Hepatocyte (in vitro differentiated cells): ENCODE measurements at regions not wholly inside any gene's neighbourhood (a gene's known extent, or its start where the extent isn't known, plus 50 kb on each side); places are given as distances from the start of the nearest gene placed in this dataset.

Source experiments
- DNase-seq: peaks from one replicate; pipeline ENCODE4 v3.0.0-alpha.2; 2016; ENCODE audit warnings: low spot score
- H2AFZ ChIP-seq: fragments of 200-600 bp; sonication (generic); 2 replicates; pipeline ENCODE4 v1.6.0; 2016; ENCODE audit warnings: antibody characterized with exemption, mild to moderate bottlenecking
- H3K27ac ChIP-seq: fragments of 200-600 bp; sonication (generic); 2 replicates; pipeline ENCODE4 v1.5.1; 2016; ENCODE audit warnings: mild to moderate bottlenecking
- H3K27me3 ChIP-seq: fragments of 200-600 bp; sonication (generic); 2 replicates; pipeline ENCODE4 v1.6.1; 2016
- H3K36me3 ChIP-seq: fragments of 200-600 bp; sonication (generic); replicated peaks from 2 replicates; pipeline ENCODE4 v1.5.1; 2016; ENCODE audit warnings: low read depth; ENCODE audit not compliant: insufficient read depth
- H3K4me1 ChIP-seq: fragments of 200-600 bp; sonication (generic); 2 replicates; pipeline ENCODE4 v1.5.1; 2016; ENCODE audit warnings: mild to moderate bottlenecking, moderate library complexity; ENCODE audit not compliant: insufficient read depth
- H3K4me2 ChIP-seq: fragments of 200-600 bp; sonication (generic); 2 replicates; pipeline ENCODE4 v1.6.0; 2016
- H3K4me3 ChIP-seq: fragments of 200-600 bp; sonication (generic); 2 replicates; pipeline ENCODE4 v1.5.1; 2016; ENCODE audit warnings: mild to moderate bottlenecking
- H3K79me2 ChIP-seq: fragments of 200-600 bp; sonication (generic); 2 replicates; pipeline ENCODE4 v1.6.0; 2017; ENCODE audit warnings: mild to moderate bottlenecking
- H3K9me2 ChIP-seq: fragments of 200-600 bp; sonication (generic); replicated peaks from 2 replicates; pipeline ENCODE4 v1.6.0; 2017; ENCODE audit warnings: mild to moderate bottlenecking; ENCODE audit not compliant: insufficient read depth
- H3K9me3 ChIP-seq: fragments of 200-600 bp; sonication (generic); 2 replicates; pipeline ENCODE4 v1.5.1; 2016; ENCODE audit warnings: low read depth, mild to moderate bottlenecking
- H4K20me1 ChIP-seq: fragments of 200-600 bp; sonication (generic); 2 replicates; pipeline ENCODE4 v1.6.0; 2016; ENCODE audit warnings: mild to moderate bottlenecking; ENCODE audit not compliant: insufficient read depth, poor library complexity, severe bottlenecking
- EZH2 ChIP-seq: fragments of 200-600 bp; sonication (generic); IDR thresholded peaks from 2 replicates; pipeline ENCODE4 v1.6.1; 2016; ENCODE audit warnings: antibody characterized with exemption, mild to moderate bottlenecking, borderline replicate concordance
- EZH2phosphoT487 ChIP-seq: fragments of 200-600 bp; sonication (generic); IDR thresholded peaks from one replicate; pipeline ENCODE4 v1.6.1; 2018; ENCODE audit warnings: antibody characterized with exemption, mild to moderate bottlenecking, low read depth, moderate library complexity; ENCODE audit not compliant: unreplicated experiment, severe bottlenecking
- WGBS: methylation state at CpG from one replicate; pipeline ENCODE4 v1.1.6; 2016; ENCODE audit warnings: low lambda C conversion rate; ENCODE audit errors: missing lambda C conversion rate; 5-methylcytosine and 5-hydroxymethylcytosine counted together
- TF ChIP-seq, protein P1 (sequence below): fragments of 200-600 bp; sonication (generic); IDR thresholded peaks from 2 replicates; pipeline ENCODE4 v1.5.1; 2016; ENCODE audit warnings: antibody characterized with exemption, mild to moderate bottlenecking; ENCODE audit not compliant: poor library complexity

- H3K27me3 ChIP-seq, result no peaks in the 10 kb centered on the region
- peak overlapping the region; percentile 87 for H3K27ac ChIP-seq
- TF ChIP-seq EZH2 (no peak), EZH2phosphoT487 (no peak)
- TF ChIP-seq, protein P1, sequence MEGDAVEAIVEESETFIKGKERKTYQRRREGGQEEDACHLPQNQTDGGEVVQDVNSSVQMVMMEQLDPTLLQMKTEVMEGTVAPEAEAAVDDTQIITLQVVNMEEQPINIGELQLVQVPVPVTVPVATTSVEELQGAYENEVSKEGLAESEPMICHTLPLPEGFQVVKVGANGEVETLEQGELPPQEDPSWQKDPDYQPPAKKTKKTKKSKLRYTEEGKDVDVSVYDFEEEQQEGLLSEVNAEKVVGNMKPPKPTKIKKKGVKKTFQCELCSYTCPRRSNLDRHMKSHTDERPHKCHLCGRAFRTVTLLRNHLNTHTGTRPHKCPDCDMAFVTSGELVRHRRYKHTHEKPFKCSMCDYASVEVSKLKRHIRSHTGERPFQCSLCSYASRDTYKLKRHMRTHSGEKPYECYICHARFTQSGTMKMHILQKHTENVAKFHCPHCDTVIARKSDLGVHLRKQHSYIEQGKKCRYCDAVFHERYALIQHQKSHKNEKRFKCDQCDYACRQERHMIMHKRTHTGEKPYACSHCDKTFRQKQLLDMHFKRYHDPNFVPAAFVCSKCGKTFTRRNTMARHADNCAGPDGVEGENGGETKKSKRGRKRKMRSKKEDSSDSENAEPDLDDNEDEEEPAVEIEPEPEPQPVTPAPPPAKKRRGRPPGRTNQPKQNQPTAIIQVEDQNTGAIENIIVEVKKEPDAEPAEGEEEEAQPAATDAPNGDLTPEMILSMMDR, result no peak
- H3K79me2 ChIP-seq, result no peaks in the 10 kb centered on the region
- H2AFZ ChIP-seq, result no peak overlapping the region
- H3K4me1 ChIP-seq, result peaks cover 12% of the 10 kb centered on the region
- H3K4me2 ChIP-seq, result no peak overlapping the region
- no peaks in the 10 kb centered on the region for H3K36me3 ChIP-seq
- DNase-seq, result no peak
- no peaks in the 10 kb centered on the region for H4K20me1 ChIP-seq
- no peak overlapping the region for H3K4me3 ChIP-seq
- H3K9me2 ChIP-seq, result no peaks in the 10 kb centered on the region
- 82% methylated on average over 2 of the region's 2 CpGs for WGBS
- H3K9me3 ChIP-seq, result no peaks in the 10 kb centered on the region
Measured at GRCh38 chr4:74661427-74662201, 132.7 kb downstream of the BTC start.

- TF ChIP-seq EZH2phosphoT487, result no peak
- TF ChIP-seq, protein P1, result no peak
- no peak for TF ChIP-seq EZH2
- Histone ChIP-seq H3K79me2 (no peaks in the 10 kb centered on the region), H3K4me3 (no peak overlapping the region), H3K9me2 (no peaks in the 10 kb centered on the region), H3K9me3 (no peaks in the 10 kb centered on the region), H3K27ac (no peak overlapping the region), H3K36me3 (no peaks in the 10 kb centered on the region), H4K20me1 (no peaks in the 10 kb centered on the region), H3K27me3 (no peaks in the 10 kb centered on the region), H3K4me2 (no peak overlapping the region), H2AFZ (no peak overlapping the region), H3K4me1 (peaks cover 12% of the 10 kb centered on the region)
- no peak for DNase-seq
Measured at GRCh38 chr4:74663631-74664030, 130.7 kb downstream of the BTC start.

GRCh38 chr4:74665346-74665745 lies 129.0 kb downstream of the BTC start:
- H3K27me3 ChIP-seq, result no peaks in the 10 kb centered on the region
- no peak overlapping the region for H2AFZ ChIP-seq
- H3K4me2 ChIP-seq, result no peak overlapping the region
- peak overlapping the region; percentile 45 for H3K27ac ChIP-seq
- H3K4me1 ChIP-seq, result peaks cover 6% of the 10 kb centered on the region
- no peaks in the 10 kb centered on the region for H3K79me2 ChIP-seq
- H3K9me3 ChIP-seq, result no peaks in the 10 kb centered on the region
- H3K36me3 ChIP-seq, result no peaks in the 10 kb centered on the region
- 93% methylated on average over 4 of the region's 4 CpGs for WGBS
- H3K4me3 ChIP-seq, result no peak overlapping the region
- no peaks in the 10 kb centered on the region for H4K20me1 ChIP-seq
- TF ChIP-seq EZH2, result no peak
- TF ChIP-seq, protein P1, result no peak
- TF ChIP-seq EZH2phosphoT487, result no peak
- DNase-seq, result no peak
- H3K9me2 ChIP-seq, result no peaks in the 10 kb centered on the region
